H1 (cell line): ENCODE measurements at regions not wholly inside any gene's neighbourhood (a gene's known extent, or its start where the extent isn't known, plus 50 kb on each side); places are given as distances from the start of the nearest gene placed in this dataset.
"Not testable (repeated sequence)": the region's sequence is repeated elsewhere in the genome, so short reads cannot be mapped to it uniquely, and the experiment has no call there.

ENCODE experiments used
- CTCF ChIA-PET: fragments of 300-600 bp; sonication (Branson Sonifier 250); formaldehyde crosslinking; loops from one replicate; lab custom pipeline; 2021; ENCODE audit not compliant: partially characterized antibody; lab: Charles Lee
- POLR2A ChIA-PET: fragments of 300-600 bp; sonication (Branson Sonifier 250); formaldehyde crosslinking; loops from one replicate; lab custom pipeline; 2021; ENCODE audit warnings: inconsistent platforms; ENCODE audit not compliant: partially characterized antibody; lab: Charles Lee
- DNase-seq, 2 experiments: peaks; one replicate each; pipeline versions ENCODE4 v3.0.0 to v3.0.0-alpha.2; 2010 to 2022; ENCODE audit warnings: low spot score in 2 of 2, low read depth in 1 of 2, mixed read lengths in 1 of 2
- FAIRE-seq: peaks from 2 replicates; lab custom pipeline; 2011; peaks lifted over from hg19 to GRCh38; lab: Jason Lieb, UNC
- H2AFZ ChIP-seq: 2 replicates; pipeline ENCODE4 v1.8.1; 2012; ENCODE audit warnings: low read length, inconsistent platforms
- H2AK5ac ChIP-seq: 2 replicates; pipeline ENCODE4 v1.6.1; 2013; ENCODE audit warnings: low read depth, low read length
- H2BK120ac ChIP-seq: replicated peaks from 2 replicates; pipeline ENCODE3; 2013; ENCODE audit warnings: low read depth, low read length, inconsistent platforms
- H2BK12ac ChIP-seq: 2 replicates; pipeline ENCODE4 v1.6.1; 2013; ENCODE audit warnings: low read depth, low read length
- H2BK15ac ChIP-seq: 2 replicates; pipeline ENCODE4 v1.6.1; 2013; ENCODE audit warnings: low read length
- H2BK20ac ChIP-seq: 2 replicates; pipeline ENCODE4 v1.6.1; 2013; ENCODE audit warnings: low read length
- H2BK5ac ChIP-seq: 2 replicates; pipeline ENCODE4 v1.6.1; 2013; ENCODE audit warnings: low read depth, low read length
- H3K14ac ChIP-seq: 2 replicates; pipeline ENCODE4 v1.6.1; 2013; ENCODE audit warnings: inconsistent platforms; ENCODE audit not compliant: insufficient read length
- H3K18ac ChIP-seq: 2 replicates; pipeline ENCODE4 v1.6.1; 2013; ENCODE audit warnings: low read length; ENCODE audit errors: extremely low read depth
- H3K23ac ChIP-seq: 2 replicates; pipeline ENCODE4 v1.6.1; 2013; ENCODE audit warnings: inconsistent platforms; ENCODE audit not compliant: insufficient read length
- H3K23me2 ChIP-seq: 2 replicates; pipeline ENCODE4 v1.6.1; 2013; ENCODE audit warnings: low read depth, low read length
- H3K27ac ChIP-seq: 2 replicates; pipeline ENCODE4 v1.6.1; 2011; ENCODE audit warnings: low read depth, low read length, inconsistent platforms
- H3K27me3 ChIP-seq, 4 experiments: replicated peaks in 1 of 4; 1 replicate in 1 of 4; 2 replicates in 3 of 4; pipeline versions ENCODE4 v1.6.1 to v1.8.1; 2011 to 2013; ENCODE audit warnings: low read length in 3 of 4, mild to moderate bottlenecking in 3 of 4, inconsistent platforms in 2 of 4, mixed read lengths in 2 of 4, moderate library complexity in 1 of 4; ENCODE audit not compliant: control insufficient read depth in 3 of 4, insufficient read depth in 3 of 4; ENCODE audit errors: extremely low read depth in 1 of 4
- H3K36me3 ChIP-seq, 4 experiments: 2 replicates each; pipeline versions ENCODE4 v1.6.1 to v1.8.1; 2011 to 2013; ENCODE audit warnings: mild to moderate bottlenecking in 4 of 4, low read length in 3 of 4, moderate library complexity in 2 of 4, control low read depth in 1 of 4, inconsistent platforms in 1 of 4; ENCODE audit not compliant: insufficient read depth in 4 of 4, control insufficient read depth in 2 of 4
- H3K4ac ChIP-seq: replicated peaks from 2 replicates; pipeline ENCODE3; 2013; ENCODE audit warnings: low read length, low read depth, mixed read lengths, inconsistent platforms; ENCODE audit not compliant: insufficient read length
- H3K4me1 ChIP-seq, 4 experiments: replicated peaks in 1 of 4; 1 replicate in 1 of 4; 2 replicates in 3 of 4; pipeline versions ENCODE4 v1.6.1 to v1.8.1; 2011 to 2013; ENCODE audit warnings: low read length in 3 of 4, inconsistent platforms in 2 of 4, mixed read lengths in 1 of 4; ENCODE audit not compliant: insufficient read depth in 4 of 4, control insufficient read depth in 3 of 4
- H3K4me2 ChIP-seq, 2 experiments: 2 replicates each; pipeline versions ENCODE4 v1.6.1 to v1.8.1; 2011 to 2013; ENCODE audit warnings: low read depth in 2 of 2, low read length in 2 of 2, control low read depth in 1 of 2, inconsistent platforms in 1 of 2, mild to moderate bottlenecking in 1 of 2; ENCODE audit not compliant: insufficient read depth in 1 of 2
- H3K4me3 ChIP-seq, 4 experiments: fragments of 200-600, 300-600 bp in 1 of 4; sonication (generic), shearing (Covaris generic), sonication (Bioruptor Twin) in 1 of 4; 2 replicates each; pipeline versions ENCODE4 v1.5.1 to v1.8.1; 2011 to 2016; ENCODE audit warnings: low read length in 4 of 4, low read depth in 3 of 4, control low read depth in 2 of 4, inconsistent platforms in 2 of 4, mild to moderate bottlenecking in 2 of 4, mixed read lengths in 1 of 4, moderate library complexity in 1 of 4; ENCODE audit not compliant: insufficient read depth in 2 of 4; ENCODE audit errors: extremely low read depth in 1 of 4
- H3K56ac ChIP-seq: replicated peaks from 2 replicates; pipeline ENCODE3; 2013; ENCODE audit warnings: low read depth, mild to moderate bottlenecking, mixed read lengths, low read length, inconsistent platforms; ENCODE audit not compliant: insufficient read length
- H3K79me1 ChIP-seq: 2 replicates; pipeline ENCODE4 v1.6.1; 2013; ENCODE audit warnings: low read depth, low read length, control low read depth
- H3K79me2 ChIP-seq, 2 experiments: 2 replicates each; pipeline versions ENCODE4 v1.6.1 to v1.8.1; 2012 to 2013; ENCODE audit warnings: low read length in 2 of 2, mild to moderate bottlenecking in 2 of 2, inconsistent platforms in 1 of 2; ENCODE audit not compliant: insufficient read depth in 2 of 2, control insufficient read depth in 1 of 2
- H3K9ac ChIP-seq, 4 experiments: replicated peaks in 1 of 4; 1 replicate in 1 of 4; 2 replicates in 3 of 4; pipeline versions ENCODE4 v1.6.1 to v1.8.1; 2011 to 2013; ENCODE audit warnings: low read depth in 3 of 4, low read length in 3 of 4, control low read depth in 2 of 4, mild to moderate bottlenecking in 2 of 4, moderate library complexity in 2 of 4, inconsistent platforms in 1 of 4; ENCODE audit errors: extremely low read depth in 1 of 4
- H3K9me3 ChIP-seq, 2 experiments: 2 replicates each; pipeline versions ENCODE4 v1.6.1 to v1.8.1; 2012 to 2013; ENCODE audit warnings: mild to moderate bottlenecking in 2 of 2, moderate library complexity in 2 of 2, control low read depth in 1 of 2, inconsistent platforms in 1 of 2, low read depth in 1 of 2, low read length in 1 of 2, mixed read lengths in 1 of 2; ENCODE audit not compliant: insufficient read depth in 2 of 2
- H4K20me1 ChIP-seq, 2 experiments: replicated peaks in 1 of 2; 2 replicates each; pipeline versions ENCODE3 to v1.8.1; 2011 to 2013; ENCODE audit warnings: inconsistent platforms in 2 of 2, low read length in 2 of 2, mild to moderate bottlenecking in 1 of 2; ENCODE audit not compliant: insufficient read depth in 2 of 2, control insufficient read depth in 1 of 2
- H4K5ac ChIP-seq: 2 replicates; pipeline ENCODE4 v1.6.1; 2013; ENCODE audit warnings: low read length, low read depth, mixed read lengths, inconsistent platforms; ENCODE audit not compliant: insufficient read length
- H4K8ac ChIP-seq: 2 replicates; pipeline ENCODE4 v1.8.0; 2013; ENCODE audit warnings: mild to moderate bottlenecking, moderate library complexity, low read length, inconsistent platforms; ENCODE audit not compliant: insufficient read depth; ENCODE audit errors: extremely low read depth
- H4K91ac ChIP-seq: replicated peaks from 2 replicates; pipeline ENCODE3; 2013; ENCODE audit warnings: low read length, mixed read lengths, inconsistent platforms; ENCODE audit not compliant: insufficient read length

DNA sequence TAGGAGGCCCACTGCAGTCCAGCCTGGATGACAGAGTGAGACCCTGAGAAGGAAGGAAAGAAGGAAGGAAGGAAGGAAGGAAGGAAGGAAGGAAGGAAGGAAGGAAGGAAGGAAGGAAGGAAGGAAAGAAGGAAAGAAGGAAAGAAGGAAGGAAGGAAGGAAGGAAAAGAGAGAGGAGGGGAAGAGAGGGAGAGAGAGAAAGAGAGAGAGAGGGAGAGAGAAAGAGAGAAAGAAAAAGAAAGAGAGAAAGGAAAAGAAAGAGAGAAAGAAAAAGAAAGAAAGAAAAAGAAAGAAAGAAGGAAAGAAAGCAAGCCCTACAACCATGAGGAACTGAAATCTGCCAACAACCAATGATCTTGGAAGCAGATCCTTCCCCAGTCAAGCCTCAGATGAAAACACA is 124.9 kb upstream of the BCOR start:
- H3K14ac ChIP-seq, FAIRE-seq, H3K4me3 ChIP-seq, H3K27ac ChIP-seq, H3K23me2 ChIP-seq, H4K91ac ChIP-seq, H3K4ac ChIP-seq, H2BK120ac ChIP-seq, H2AK5ac ChIP-seq, H3K36me3 ChIP-seq, H4K5ac ChIP-seq, H2AFZ ChIP-seq, H4K20me1 ChIP-seq, DNase-seq, H3K4me2 ChIP-seq, H3K4me1 ChIP-seq, H2BK15ac ChIP-seq, POLR2A ChIA-PET, H2BK5ac ChIP-seq, H3K79me1 ChIP-seq, H3K9me3 ChIP-seq, H3K79me2 ChIP-seq, H3K23ac ChIP-seq, H3K27me3 ChIP-seq, H3K9ac ChIP-seq, H2BK20ac ChIP-seq, H3K56ac ChIP-seq, H2BK12ac ChIP-seq, H4K8ac ChIP-seq, H3K18ac ChIP-seq: not testable (repeated sequence)
- CTCF ChIA-PET = interaction anchor here (0.8 to 1.2 kb wide), 2 partner anchors 9 to 15 kb away, joined by 3 read pairs; no protein-coding TSS in a partner anchor
